Activated T-cell treated with anti-CD3 and anti-CD28 coated beads, Interleukin-2, amount 50 U/mL, for 24 hours (primary cell): ENCODE measurements at regions not wholly inside any gene's neighbourhood (a gene's known extent, or its start where the extent isn't known, plus 50 kb on each side); places are given as distances from the start of the nearest gene placed in this dataset.

ENCODE experiments used
- DNase-seq: peaks from one replicate; pipeline ENCODE4 v3.0.0-alpha.2; 2020
- H3K27ac Mint-ChIP-seq: 2 replicates; pipeline ENCODE4 v1.8.0; 2020; ENCODE audit warnings: mild to moderate bottlenecking, mixed read lengths
- H3K27me3 Mint-ChIP-seq: 2 replicates; pipeline ENCODE4 v1.8.0; 2020; ENCODE audit warnings: mixed read lengths
- H3K36me3 Mint-ChIP-seq: 2 replicates; pipeline ENCODE4 v1.8.0; 2020; ENCODE audit warnings: low read depth, mixed read lengths
- H3K4me1 Mint-ChIP-seq: 2 replicates; pipeline ENCODE4 v1.8.0; 2020; ENCODE audit warnings: low read depth, mixed read lengths
- H3K4me3 Mint-ChIP-seq: 2 replicates; pipeline ENCODE4 v1.8.0; 2020; ENCODE audit warnings: mild to moderate bottlenecking, moderate library complexity, mixed read lengths
- H3K9me3 Mint-ChIP-seq: 2 replicates; pipeline ENCODE4 v1.8.0; 2020; ENCODE audit warnings: mixed read lengths

DNA sequence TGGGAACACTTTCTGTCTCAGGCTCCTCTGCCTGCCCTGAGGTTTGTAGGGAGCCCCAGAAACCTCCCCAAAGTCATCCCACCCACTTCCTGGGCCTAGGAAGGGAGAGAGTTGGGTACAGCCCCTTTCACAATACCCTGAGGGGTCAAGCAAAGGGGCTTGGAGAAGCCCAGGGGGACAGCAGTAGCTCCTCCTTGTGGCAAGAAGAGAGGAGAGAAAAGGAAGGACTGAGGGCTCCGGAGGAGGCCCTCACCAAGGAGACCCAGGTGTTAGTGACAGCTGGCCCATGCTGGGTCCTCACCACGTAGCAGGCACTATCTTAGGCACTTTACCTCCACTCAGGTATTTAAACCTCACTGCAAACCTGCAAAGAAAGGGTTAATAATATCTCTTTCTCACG is 112.8 kb downstream of the IRX5 start:
- no peaks in the 10 kb centered on the region for H3K4me1 Mint-ChIP-seq

DNA sequence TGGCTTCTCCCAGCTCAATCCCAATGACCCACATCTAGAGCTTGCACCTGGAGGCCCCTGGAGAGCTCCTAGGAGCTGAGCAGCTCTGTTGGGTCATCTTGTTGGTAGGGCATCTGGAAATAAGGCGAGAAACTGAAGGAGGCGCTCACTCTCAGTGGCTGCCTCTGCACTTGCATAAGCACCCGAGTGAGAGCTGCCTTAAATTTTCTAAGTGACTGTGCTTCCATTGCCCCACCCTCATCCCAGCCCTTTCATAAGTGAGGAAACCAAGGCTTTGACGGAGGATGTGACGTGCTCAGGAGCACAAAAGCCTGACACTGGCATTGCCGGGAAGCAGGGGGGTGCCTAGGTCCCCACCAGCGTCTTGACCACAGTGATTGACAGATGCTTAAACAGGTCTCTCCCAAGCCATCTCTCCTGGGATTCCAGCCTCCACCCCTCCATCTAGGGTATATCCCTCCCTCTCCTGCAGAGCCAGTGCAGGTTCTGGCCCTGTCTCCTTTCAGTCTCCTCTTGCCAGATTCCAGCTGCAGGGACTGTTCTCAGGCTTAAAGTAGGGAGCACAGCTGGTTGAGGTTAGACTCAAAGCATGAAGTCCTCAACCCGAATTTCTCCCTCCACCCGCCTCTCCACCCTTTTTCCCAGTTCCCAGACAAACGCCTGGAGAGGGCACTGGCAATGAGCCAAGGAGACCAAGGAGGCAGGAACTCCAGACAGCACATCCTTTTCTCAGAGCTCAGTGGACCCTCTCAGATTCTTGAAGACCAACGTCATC is 113.7 kb downstream of the IRX5 start:
- H3K27me3 Mint-ChIP-seq, result peaks cover 6% of the 10 kb centered on the region
- no peaks in the 10 kb centered on the region for H3K9me3 Mint-ChIP-seq
- no peaks in the 10 kb centered on the region for H3K4me1 Mint-ChIP-seq
- no peak overlapping the region for H3K4me3 Mint-ChIP-seq
- no peaks in the 10 kb centered on the region for H3K36me3 Mint-ChIP-seq
- no peak for DNase-seq
- no peak overlapping the region for H3K27ac Mint-ChIP-seq

More for the DNA sequence above, 112.8 kb downstream of the IRX5 start:
- H3K9me3 Mint-ChIP-seq, result no peaks in the 10 kb centered on the region
- H3K4me3 Mint-ChIP-seq, result no peak overlapping the region
- H3K27me3 Mint-ChIP-seq, result peaks cover 6% of the 10 kb centered on the region
- no peak overlapping the region for H3K27ac Mint-ChIP-seq
- H3K36me3 Mint-ChIP-seq, result no peaks in the 10 kb centered on the region
- DNase-seq, result no peak

DNA sequence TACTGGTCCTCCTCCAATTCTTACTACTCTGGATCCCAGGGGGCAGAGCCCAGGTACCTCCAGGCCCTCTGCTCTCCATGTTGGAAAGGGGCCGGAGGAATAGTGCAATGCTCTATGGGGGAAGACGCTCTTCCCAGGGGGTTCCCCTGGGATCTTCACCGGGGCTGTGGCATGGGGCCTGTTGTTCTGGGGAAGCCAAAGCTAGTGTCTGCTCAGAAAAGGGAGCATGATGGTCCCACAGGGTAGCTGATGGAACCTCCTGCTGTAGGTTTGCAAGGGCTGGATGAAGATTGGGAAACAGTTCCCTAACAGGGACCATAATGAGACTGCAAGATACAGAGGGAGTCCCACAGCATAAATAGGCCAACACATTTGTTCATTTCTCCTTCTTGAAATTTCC is 114.7 kb downstream of the IRX5 start:
- DNase-seq, result no peak
- Mint-ChIP-seq H3K4me1 (no peaks in the 10 kb centered on the region), H3K9me3 (no peaks in the 10 kb centered on the region), H3K27me3 (peaks cover 6% of the 10 kb centered on the region), H3K4me3 (no peak overlapping the region), H3K36me3 (no peaks in the 10 kb centered on the region), H3K27ac (no peak overlapping the region)

DNA sequence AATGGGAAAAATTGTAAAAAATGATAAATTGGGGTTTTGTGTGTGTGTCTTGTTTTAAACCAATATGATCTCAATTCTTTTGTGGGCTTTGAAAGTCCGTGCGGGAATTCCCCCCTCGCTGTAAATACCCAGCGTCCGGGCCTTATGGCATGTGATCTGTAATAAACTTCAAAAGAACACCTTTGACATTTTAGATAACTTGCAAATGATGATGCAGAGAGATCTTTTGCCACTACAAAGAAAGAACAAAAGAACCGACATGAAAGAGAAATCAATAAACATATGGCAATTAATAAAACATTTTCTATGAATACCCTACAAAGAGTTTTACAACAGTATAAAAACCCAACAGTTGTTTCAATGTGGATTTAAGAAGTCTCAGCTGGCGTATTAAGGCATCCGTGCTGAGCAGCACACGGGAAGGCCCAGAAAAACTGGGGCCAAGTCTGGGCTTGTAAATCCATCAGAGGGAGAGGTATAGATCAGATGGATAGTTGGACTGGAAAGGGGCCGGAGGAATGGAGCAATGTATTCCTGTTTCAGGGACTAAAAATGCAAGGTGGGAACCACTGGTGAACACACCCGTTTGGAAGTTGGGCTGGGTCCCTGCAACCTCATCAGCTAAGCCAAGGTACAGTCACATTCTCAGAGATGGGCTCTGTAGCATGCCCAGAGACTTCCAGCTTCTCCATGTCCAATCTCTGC is 115.2 kb downstream of the IRX5 start:
- Mint-ChIP-seq H3K36me3 (no peaks in the 10 kb centered on the region), H3K4me3 (no peak overlapping the region), H3K27ac (no peak overlapping the region), H3K9me3 (no peaks in the 10 kb centered on the region), H3K4me1 (no peaks in the 10 kb centered on the region), H3K27me3 (peaks cover 6% of the 10 kb centered on the region)
- no peak for DNase-seq

DNA sequence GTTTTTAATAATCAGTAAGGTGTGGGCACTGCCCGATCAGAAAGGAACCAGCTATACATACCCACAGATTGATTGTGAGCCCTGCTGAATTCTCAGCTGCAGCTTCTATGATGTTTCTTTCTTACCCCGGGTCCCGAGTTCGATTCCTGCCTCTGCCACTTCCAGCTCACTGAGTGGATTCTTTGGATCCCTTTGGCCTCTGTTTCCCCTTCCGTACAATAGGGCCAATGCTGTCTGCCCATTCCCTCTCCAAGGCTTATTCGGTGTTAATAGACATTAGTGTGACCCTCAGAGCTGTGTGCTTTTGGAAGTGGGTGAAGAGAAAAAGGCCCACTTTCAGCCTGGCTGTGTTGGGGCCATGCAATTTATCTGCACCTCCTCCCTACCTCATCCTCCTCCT is 115.8 kb downstream of the IRX5 start:
- Mint-ChIP-seq H3K27me3 (peaks cover 10% of the 10 kb centered on the region), H3K27ac (no peak overlapping the region), H3K36me3 (no peaks in the 10 kb centered on the region), H3K4me1 (no peaks in the 10 kb centered on the region), H3K9me3 (no peaks in the 10 kb centered on the region), H3K4me3 (no peak overlapping the region)
- DNase-seq, result no peak

DNA sequence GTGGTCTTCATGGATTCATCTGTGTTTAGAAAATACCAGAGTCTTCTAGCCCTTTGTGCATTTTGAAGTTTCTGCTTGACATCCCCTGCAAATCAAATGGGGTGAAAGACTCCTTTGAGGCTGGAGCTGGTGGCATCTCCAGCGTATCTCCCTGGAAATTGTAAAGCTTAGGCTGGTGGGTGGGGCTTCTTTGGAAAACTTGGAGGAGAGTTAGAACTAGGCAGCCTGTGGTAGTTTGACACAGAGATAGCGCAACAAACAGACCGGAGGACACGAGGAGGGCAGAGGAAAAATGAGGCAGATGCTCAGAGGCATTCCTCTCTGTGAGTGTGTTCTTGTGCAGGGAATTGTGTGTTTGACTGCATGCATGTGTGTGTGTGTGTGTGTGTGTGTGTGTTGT is 116.3 kb downstream of the IRX5 start:
- Mint-ChIP-seq H3K4me1 (no peaks in the 10 kb centered on the region), H3K9me3 (no peaks in the 10 kb centered on the region), H3K27ac (no peak overlapping the region), H3K36me3 (no peaks in the 10 kb centered on the region), H3K4me3 (no peak overlapping the region), H3K27me3 (peaks cover 9% of the 10 kb centered on the region)
- no peak for DNase-seq

DNA sequence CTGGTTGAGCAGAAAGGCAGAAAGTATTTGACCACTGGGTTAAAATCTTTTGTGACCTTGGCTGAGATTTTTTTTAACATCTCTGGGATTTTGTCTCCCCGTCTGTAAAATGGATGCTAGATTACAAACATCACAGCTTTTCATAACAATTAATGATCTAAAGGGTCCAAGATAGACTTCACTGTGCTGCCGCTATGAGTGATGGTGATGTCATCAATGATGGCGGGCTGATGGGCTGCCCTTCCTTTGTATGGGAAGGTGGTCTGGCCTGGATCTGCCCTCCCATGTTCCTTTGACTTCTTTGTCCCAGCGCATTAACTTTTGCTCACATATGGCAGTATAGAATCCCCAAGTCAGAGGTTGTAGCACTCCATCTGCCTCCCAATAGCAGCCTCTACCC is 116.7 kb downstream of the IRX5 start:
- H3K4me1 Mint-ChIP-seq, result no peaks in the 10 kb centered on the region
- H3K27ac Mint-ChIP-seq, result no peak overlapping the region
- no peak overlapping the region for H3K4me3 Mint-ChIP-seq
- DNase-seq, result no peak
- H3K9me3 Mint-ChIP-seq, result no peaks in the 10 kb centered on the region
- peaks cover 5% of the 10 kb centered on the region for H3K27me3 Mint-ChIP-seq
- no peaks in the 10 kb centered on the region for H3K36me3 Mint-ChIP-seq

DNA sequence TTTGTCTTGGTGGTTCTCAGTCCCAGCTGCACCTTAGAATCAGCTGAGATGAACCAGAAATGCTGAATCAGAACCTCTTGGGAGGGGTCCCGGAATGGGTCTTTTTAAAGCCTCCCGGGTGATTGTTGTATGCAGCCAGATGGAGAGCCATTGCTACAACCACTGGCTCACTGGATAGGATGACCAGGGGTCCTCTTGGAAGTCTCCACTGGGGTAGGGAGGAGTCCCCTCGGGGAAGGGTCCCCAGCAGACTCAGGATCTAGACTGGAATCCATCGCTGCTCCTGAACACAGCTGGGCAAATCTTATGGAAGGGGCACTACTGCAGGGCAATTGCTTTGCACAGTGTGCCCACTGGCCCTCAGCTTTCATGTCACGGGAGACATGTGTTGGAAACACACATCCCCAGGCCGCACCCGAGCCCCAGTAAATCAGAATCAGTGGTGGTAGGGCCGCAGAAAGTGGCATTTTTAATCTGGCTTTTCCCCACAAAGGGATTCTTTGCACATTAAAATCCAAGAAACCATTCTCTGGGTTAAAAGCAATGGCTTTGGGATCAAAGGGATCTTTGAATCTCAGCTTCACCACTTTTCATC is 117.3 kb downstream of the IRX5 start:
- DNase-seq, result no peak
- Mint-ChIP-seq H3K4me3 (no peak overlapping the region), H3K27me3 (peaks cover 3% of the 10 kb centered on the region), H3K4me1 (no peaks in the 10 kb centered on the region), H3K27ac (no peak overlapping the region), H3K36me3 (no peaks in the 10 kb centered on the region), H3K9me3 (no peaks in the 10 kb centered on the region)

DNA sequence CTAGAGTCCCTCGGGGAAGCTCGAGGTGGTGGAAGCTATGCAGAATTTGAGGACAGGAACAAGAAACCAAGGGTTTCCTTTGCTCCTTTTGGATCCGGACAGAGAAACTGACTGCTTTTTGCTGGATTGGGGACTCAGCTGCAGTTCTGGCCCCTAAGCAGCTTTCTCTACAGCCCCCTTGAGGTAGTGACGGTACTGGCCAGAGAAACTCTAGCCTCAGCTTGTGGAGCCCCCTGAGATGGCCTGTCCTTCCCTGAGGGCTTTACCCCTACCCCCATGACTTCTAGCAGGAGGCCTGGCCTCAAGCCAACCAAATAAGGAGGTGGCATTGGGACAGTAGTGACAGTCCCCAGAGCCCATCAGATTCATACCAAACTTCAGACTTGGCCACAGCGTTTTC is 118.1 kb downstream of the IRX5 start:
- Mint-ChIP-seq H3K27ac (no peak overlapping the region), H3K27me3 (peaks cover 3% of the 10 kb centered on the region), H3K36me3 (no peaks in the 10 kb centered on the region), H3K4me1 (no peaks in the 10 kb centered on the region), H3K9me3 (no peaks in the 10 kb centered on the region), H3K4me3 (no peak overlapping the region)
- no peak for DNase-seq

DNA sequence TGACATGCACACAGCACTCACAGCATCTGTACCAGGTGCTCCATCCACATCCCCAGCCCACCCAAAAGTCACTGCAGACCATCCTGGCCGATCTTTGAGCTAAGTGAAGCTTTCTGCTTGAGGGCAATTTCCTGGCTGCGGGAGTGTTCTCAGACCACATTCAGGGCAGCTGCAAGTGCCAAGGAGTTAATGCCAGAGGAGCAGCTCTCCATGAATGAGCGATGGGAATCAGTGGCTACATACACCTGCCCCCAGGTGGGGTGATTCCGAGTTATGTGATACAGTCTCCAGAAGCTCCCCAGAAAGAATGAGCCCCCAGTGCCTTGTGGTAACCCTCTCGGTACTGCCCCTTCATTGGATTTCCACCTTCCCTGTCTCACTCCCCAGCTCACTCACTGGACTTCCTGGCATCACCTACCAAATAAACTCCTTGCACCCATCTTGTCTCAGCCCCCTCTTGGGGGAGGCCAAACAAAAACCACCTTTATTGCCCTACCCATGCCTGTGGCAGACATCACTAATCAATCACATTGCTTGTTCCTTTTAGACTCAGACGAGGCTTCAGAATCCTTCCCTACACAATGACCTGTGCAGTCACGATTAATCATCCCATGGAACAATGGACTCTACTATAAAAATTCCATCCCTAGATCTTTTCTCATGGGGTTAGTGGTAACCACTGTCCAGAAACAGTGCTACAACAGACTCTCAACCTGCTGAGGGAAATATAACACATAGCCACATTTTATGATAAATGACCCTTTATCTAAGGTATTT is 121.1 kb downstream of the IRX5 start:
- Mint-ChIP-seq H3K27me3 (peaks cover 31% of the 10 kb centered on the region), H3K36me3 (no peaks in the 10 kb centered on the region), H3K4me3 (no peak overlapping the region), H3K27ac (no peak overlapping the region), H3K4me1 (peaks cover 5% of the 10 kb centered on the region), H3K9me3 (peaks cover 2% of the 10 kb centered on the region)
- DNase-seq, result no peak

DNA sequence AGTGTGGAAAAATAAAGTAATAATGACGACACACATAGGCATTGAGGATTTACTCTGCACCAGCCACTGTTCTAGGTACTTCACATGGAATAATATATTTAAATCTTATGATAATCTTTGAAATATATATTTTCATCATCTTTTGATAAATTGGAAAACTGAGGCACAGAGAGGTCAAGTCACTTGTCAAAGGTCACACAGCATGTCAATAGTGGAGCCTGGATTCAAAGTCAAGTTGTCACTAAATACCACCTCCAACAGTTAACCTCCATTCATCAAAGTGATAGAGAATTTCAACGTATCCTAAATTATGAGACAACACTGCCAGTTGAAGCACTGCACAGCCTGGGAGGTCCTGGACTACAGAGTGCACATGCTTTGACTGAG is 121.7 kb downstream of the IRX5 start:
- Mint-ChIP-seq H3K27me3 (peaks cover 37% of the 10 kb centered on the region), H3K27ac (no peak overlapping the region), H3K4me3 (no peak overlapping the region), H3K4me1 (peaks cover 11% of the 10 kb centered on the region), H3K36me3 (no peaks in the 10 kb centered on the region), H3K9me3 (peaks cover 2% of the 10 kb centered on the region)
- DNase-seq, result no peak

DNA sequence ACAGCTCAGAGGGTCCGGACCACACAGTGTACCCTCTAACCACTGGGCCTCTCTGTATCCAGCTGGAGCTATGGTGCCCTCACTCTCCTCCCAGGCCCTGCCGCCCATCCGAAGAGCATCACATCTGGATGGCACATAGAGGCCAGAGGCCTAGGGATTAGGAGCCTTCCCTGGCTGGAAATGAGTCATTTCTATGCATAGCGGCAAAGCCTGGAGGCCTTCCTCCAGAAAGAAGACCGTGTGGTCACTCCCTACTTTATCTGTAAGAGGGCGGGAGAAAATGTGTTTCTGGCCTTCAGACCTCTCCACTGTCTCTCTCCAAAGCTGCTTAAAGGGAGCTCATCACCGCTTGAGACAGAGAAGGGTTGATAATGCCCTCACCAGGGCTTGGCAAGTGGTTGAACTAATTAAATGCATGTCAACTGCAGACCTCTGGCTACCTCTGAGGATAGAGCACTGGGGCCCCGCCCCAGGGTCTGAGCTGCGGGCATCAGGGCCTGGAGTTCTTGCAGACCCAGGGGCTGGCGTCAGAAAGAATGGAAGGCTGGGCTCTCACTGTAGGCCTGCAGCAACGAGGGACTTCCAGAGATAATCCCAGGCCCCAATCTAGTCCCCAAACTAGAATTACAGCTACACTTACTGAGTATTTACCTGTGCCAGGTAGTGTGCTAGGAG is 122.2 kb downstream of the IRX5 start:
- Mint-ChIP-seq H3K27me3 (peaks cover 43% of the 10 kb centered on the region), H3K27ac (no peak overlapping the region), H3K9me3 (peaks cover 2% of the 10 kb centered on the region), H3K36me3 (no peaks in the 10 kb centered on the region), H3K4me3 (no peak overlapping the region), H3K4me1 (peaks cover 13% of the 10 kb centered on the region)
- DNase-seq, result no peak

DNA sequence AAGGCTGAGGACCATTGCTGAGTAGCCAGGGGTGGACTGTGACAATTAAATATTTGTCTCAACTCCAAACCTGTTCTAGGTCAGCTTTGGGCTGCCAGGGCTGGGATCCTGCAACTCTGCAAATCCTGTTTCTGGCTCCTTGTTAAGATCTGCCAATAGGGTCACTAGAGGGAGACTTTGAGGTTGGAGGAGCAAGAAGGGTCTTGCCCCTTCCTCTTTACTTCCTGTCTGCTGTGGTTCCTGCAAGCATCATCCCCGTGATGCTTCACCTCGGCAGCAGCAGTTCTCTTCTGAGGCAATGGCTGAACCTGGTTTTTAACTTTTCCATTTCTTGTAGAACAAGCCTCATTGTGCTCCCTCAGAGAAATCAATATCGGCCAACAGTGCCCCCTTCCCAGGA is 124.6 kb downstream of the IRX5 start:
- H3K4me1 Mint-ChIP-seq, result peaks cover 13% of the 10 kb centered on the region
- no peak for DNase-seq

More for the DNA sequence above, 124.6 kb downstream of the IRX5 start:
- peaks cover 64% of the 10 kb centered on the region for H3K27me3 Mint-ChIP-seq
- H3K9me3 Mint-ChIP-seq, result peaks cover 2% of the 10 kb centered on the region
- H3K36me3 Mint-ChIP-seq, result no peaks in the 10 kb centered on the region
- no peak overlapping the region for H3K4me3 Mint-ChIP-seq
- no peak overlapping the region for H3K27ac Mint-ChIP-seq
